Muscle layer of colon (tissue), 2 donors: ENCODE measurements at regions not wholly inside any gene's neighbourhood (a gene's known extent, or its start where the extent isn't known, plus 50 kb on each side); places are given as distances from the start of the nearest gene placed in this dataset.

Experiments
- H3K27ac ChIP-seq: one replicate; pipeline ENCODE4 v1.7.0; 2013; ENCODE audit warnings: low read depth, mild to moderate bottlenecking, low read length, moderate library complexity
- H3K27me3 ChIP-seq, 2 donors: one replicate each; pipeline ENCODE4 v1.7.0; 2013; ENCODE audit warnings: low read length in 2 of 2, mild to moderate bottlenecking in 2 of 2; ENCODE audit not compliant: insufficient read depth in 2 of 2, control insufficient read depth in 1 of 2
- H3K36me3 ChIP-seq: one replicate; pipeline ENCODE4 v1.7.0; 2013; ENCODE audit warnings: mild to moderate bottlenecking, low read length; ENCODE audit not compliant: insufficient read depth
- H3K4me1 ChIP-seq: one replicate; pipeline ENCODE4 v1.7.0; 2013; ENCODE audit warnings: mild to moderate bottlenecking, low read length; ENCODE audit not compliant: insufficient read depth
- H3K4me3 ChIP-seq, 2 donors: one replicate each; pipeline ENCODE4 v1.7.0; 2013; ENCODE audit warnings: low read length in 2 of 2, low read depth in 1 of 2, mild to moderate bottlenecking in 1 of 2, moderate library complexity in 1 of 2
- H3K9ac ChIP-seq: one replicate; pipeline ENCODE4 v1.7.0; 2013; ENCODE audit warnings: low read length
- H3K9me3 ChIP-seq: one replicate; pipeline ENCODE4 v1.7.0; 2013; ENCODE audit warnings: mild to moderate bottlenecking, low read length
- donor health status: abdominal sarcoma.
- donor health status: Adenocarcinoma of cecum.

DNA sequence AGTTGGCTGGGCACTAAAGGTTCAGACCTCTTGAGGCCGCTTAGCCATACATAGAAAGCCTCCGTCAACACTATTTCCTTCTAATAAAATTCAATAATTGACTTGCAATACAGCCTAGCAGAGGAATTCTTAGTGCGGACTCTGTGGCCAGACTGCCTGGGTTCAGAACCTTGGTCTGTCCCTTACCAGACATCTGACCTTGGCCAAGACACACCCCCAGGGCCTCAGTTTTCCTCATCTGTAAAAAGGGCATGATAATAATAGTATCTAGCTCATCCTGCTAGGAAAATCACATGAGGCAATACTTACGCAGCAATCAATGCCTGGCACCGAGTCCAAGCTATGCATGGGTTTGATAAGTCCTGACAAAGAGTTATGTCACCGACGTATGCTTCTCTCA lies 148.2 kb upstream of the SOD1 start:
- Histone ChIP-seq H3K4me1 (no peaks in the 10 kb centered on the region), H3K27me3 (no peaks in the 10 kb centered on the region), H3K9ac (no peak overlapping the region), H3K4me3 (no peak overlapping the region), H3K27ac (no peak overlapping the region), H3K9me3 (no peaks in the 10 kb centered on the region), H3K36me3 (no peaks in the 10 kb centered on the region)

GRCh38 chr21:31509194-31510017 lies 150.1 kb upstream of the SOD1 start:
- H3K27me3 ChIP-seq, result no peaks in the 10 kb centered on the region
- no peaks in the 10 kb centered on the region for H3K36me3 ChIP-seq
- no peak overlapping the region for H3K9ac ChIP-seq
- H3K9me3 ChIP-seq, result no peaks in the 10 kb centered on the region
- H3K4me1 ChIP-seq, result no peaks in the 10 kb centered on the region
- H3K4me3 ChIP-seq, result no peak overlapping the region
- no peak overlapping the region for H3K27ac ChIP-seq

- H3K36me3 ChIP-seq, result no peaks in the 10 kb centered on the region
- H3K4me1 ChIP-seq, result no peaks in the 10 kb centered on the region
- H3K27ac ChIP-seq, result no peak overlapping the region
- H3K27me3 ChIP-seq, result no peaks in the 10 kb centered on the region
- no peak overlapping the region for H3K4me3 ChIP-seq
- H3K9me3 ChIP-seq, result no peaks in the 10 kb centered on the region
- no peak overlapping the region for H3K9ac ChIP-seq
These were observed 153.5 kb upstream of the SOD1 start for GRCh38 chr21:31505975-31506374.

- Histone ChIP-seq H3K27ac (no peak overlapping the region), H3K4me3 (no peak overlapping the region), H3K9me3 (no peaks in the 10 kb centered on the region), H3K9ac (no peak overlapping the region), H3K4me1 (no peaks in the 10 kb centered on the region), H3K36me3 (no peaks in the 10 kb centered on the region), H3K27me3 (no peaks in the 10 kb centered on the region)
These were observed 155.6 kb upstream of the SOD1 start for GRCh38 chr21:31503939-31504338.

- H3K27me3 ChIP-seq, result no peaks in the 10 kb centered on the region
- no peak overlapping the region for H3K9ac ChIP-seq
These were observed 156.0 kb upstream of the SOD1 start for GRCh38 chr21:31503467-31503866.

DNA sequence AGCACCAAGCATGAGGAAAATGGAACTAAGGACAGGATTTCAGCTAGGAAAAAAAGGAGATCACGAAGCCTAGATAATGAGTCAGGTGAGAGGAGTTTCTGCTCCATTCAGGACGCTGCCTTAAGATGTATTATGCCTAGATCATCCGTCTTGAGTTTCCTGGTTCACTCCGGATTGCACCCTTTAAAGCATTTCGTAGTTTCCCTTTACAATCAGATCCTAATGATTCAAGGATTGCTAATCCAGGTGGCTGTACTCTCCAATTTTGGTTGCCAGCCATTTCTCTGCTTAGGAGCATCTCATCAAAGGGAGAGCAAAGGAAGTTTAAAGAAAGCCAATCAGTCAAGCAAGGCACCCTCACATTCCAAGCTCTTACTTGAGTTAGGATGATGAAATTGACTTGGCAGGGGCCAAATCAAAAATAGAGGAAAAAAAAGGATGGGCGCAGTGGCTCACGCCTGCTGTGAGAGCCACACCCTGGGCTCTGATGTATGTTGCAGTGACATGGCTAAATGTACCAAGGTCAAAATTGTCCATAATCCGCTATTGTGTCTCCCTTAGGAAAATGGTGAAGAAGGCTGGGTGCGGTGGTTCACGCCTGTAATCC lies 156.9 kb upstream of the SOD1 start:
- Histone ChIP-seq H3K27me3 (no peaks in the 10 kb centered on the region), H3K4me3 (no peak overlapping the region), H3K9me3 (no peaks in the 10 kb centered on the region), H3K36me3 (no peaks in the 10 kb centered on the region), H3K4me1 (no peaks in the 10 kb centered on the region), H3K27ac (no peak overlapping the region), H3K9ac (no peak overlapping the region)

More at GRCh38 chr21:31503467-31503866, 156.0 kb upstream of the SOD1 start:
- Histone ChIP-seq H3K4me1 (no peaks in the 10 kb centered on the region), H3K27ac (no peak overlapping the region), H3K4me3 (no peak overlapping the region), H3K36me3 (no peaks in the 10 kb centered on the region), H3K9me3 (no peaks in the 10 kb centered on the region)

DNA sequence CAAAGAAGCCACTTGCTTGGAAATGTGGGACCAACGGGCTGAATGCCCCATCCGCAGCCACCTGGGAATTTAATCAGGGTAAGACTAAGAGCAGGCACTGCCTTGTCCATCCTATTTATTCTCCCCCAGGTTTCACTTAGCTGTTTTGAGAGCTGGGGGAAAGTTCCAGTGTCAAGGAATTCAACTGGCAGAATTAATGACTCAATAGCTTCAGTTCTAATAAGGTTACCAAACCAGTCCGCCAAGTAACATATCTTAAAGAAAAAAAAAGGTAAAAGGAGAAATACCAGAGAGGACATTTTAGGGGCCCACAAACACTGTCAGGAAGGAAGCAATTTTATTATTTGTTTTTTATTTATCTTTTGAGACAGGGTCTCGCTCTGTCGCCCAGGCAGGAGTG lies 157.6 kb upstream of the SOD1 start:
- Histone ChIP-seq H3K27ac (no peak overlapping the region), H3K4me3 (no peak overlapping the region), H3K27me3 (no peaks in the 10 kb centered on the region), H3K4me1 (no peaks in the 10 kb centered on the region), H3K9ac (no peak overlapping the region), H3K36me3 (no peaks in the 10 kb centered on the region), H3K9me3 (no peaks in the 10 kb centered on the region)

DNA sequence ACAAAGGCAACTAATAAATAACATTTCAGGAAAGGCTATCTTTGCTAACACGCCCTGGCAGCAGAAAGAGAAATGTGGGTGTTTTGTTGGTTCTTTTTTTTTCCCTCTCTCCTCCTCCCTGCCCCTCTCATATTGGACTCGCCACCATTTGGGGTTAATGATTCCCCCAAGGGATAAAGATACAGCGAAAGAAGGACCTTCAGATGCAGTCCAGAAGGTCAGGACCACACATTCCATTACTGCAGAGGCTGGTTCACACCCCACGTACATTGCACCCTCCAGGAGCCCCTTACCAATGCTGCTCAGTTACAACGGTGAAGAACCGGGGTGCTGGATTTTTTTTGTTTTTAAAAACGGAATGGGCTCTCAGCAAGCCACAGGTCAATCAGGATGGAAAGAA lies 156.9 kb upstream of the TIAM1 start:
- H3K27ac ChIP-seq, result no peak overlapping the region
- H3K36me3 ChIP-seq, result no peaks in the 10 kb centered on the region
- no peak overlapping the region for H3K9ac ChIP-seq
- H3K27me3 ChIP-seq, result no peaks in the 10 kb centered on the region
- H3K4me3 ChIP-seq, result no peak overlapping the region
- H3K9me3 ChIP-seq, result no peaks in the 10 kb centered on the region
- H3K4me1 ChIP-seq, result no peaks in the 10 kb centered on the region

DNA sequence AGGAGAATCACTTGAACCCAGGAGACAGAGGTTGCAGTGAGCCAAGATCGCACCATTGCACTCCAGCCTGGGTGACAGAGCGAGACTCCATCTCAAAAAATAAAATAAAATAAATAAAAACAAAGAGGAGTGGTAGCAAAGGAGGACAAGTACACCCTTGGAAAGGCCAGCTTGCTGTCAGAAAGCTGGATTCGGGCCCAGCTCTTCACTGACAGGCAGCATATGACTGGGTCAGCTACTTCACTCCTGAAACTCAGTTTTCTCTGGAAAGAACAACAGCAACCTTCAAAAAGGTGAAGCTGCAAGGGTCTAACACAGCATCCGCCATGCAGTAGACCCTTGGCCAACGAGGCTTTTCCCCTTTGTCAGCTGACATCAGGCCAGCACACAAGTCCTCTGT lies 156.0 kb upstream of the TIAM1 start:
- H3K27me3 ChIP-seq, result no peaks in the 10 kb centered on the region
- no peak overlapping the region for H3K27ac ChIP-seq
- no peaks in the 10 kb centered on the region for H3K36me3 ChIP-seq
- no peaks in the 10 kb centered on the region for H3K4me1 ChIP-seq
- no peaks in the 10 kb centered on the region for H3K9me3 ChIP-seq
- H3K9ac ChIP-seq, result no peak overlapping the region
- no peak overlapping the region for H3K4me3 ChIP-seq

DNA sequence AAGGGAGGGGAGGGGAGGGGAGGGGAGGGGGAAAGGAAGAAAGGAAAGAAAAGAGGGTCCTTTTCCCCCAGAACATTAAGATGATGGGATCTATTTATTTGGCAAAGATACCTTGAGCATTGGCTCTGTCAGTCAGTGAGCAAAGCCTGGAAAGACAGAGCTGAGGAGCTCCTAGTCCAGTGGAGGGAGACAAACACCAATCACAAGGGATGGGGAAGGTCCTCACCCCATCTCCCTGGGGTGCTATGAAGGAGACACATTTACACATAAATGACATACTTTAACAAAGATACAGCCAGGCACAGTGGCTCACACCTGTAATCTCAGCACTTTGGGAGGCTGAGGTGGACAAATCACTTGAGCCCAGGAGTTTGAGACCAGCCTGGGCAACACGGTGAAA lies 154.9 kb upstream of the TIAM1 start:
- Histone ChIP-seq H3K9me3 (no peaks in the 10 kb centered on the region), H3K36me3 (no peaks in the 10 kb centered on the region), H3K4me1 (no peaks in the 10 kb centered on the region), H3K4me3 (no peak overlapping the region), H3K27ac (no peak overlapping the region), H3K9ac (no peak overlapping the region), H3K27me3 (no peaks in the 10 kb centered on the region)

- H3K27me3 ChIP-seq, result no peaks in the 10 kb centered on the region
- no peak overlapping the region for H3K9ac ChIP-seq
- H3K36me3 ChIP-seq, result no peaks in the 10 kb centered on the region
- H3K27ac ChIP-seq, result no peak overlapping the region
- no peaks in the 10 kb centered on the region for H3K9me3 ChIP-seq
- no peaks in the 10 kb centered on the region for H3K4me1 ChIP-seq
- H3K4me3 ChIP-seq, result no peak overlapping the region
These were observed 153.9 kb upstream of the TIAM1 start for GRCh38 chr21:31497914-31498313.

DNA sequence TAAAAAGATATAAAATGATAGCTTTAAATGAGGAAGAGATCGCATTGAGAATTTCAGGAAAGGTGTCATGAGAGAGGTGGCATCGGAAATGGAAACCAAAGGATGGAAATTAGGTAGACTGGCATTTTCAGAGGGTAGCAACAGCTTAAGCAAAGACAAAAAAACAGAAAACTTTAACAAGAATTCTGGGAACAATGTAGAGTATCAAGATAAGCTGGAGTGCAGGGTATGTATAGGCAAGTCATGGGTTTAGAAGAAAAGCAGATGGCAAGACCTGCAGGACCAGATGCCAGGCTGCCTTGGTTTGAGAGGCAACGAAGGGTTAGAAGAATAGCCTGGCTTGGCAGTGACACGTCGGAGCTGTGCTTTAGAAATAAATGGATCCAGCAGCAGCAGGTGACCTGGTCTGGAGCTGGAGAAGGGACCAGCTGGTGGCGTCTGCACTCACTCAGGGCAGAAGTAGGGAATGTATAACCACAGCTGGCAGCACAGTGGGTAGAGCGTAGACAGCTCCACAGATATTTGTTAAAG lies 149.4 kb upstream of the TIAM1 start:
- Histone ChIP-seq H3K9ac (no peak overlapping the region), H3K4me1 (no peaks in the 10 kb centered on the region), H3K4me3 (no peak overlapping the region), H3K36me3 (no peaks in the 10 kb centered on the region), H3K27ac (no peak overlapping the region), H3K27me3 (no peaks in the 10 kb centered on the region), H3K9me3 (no peaks in the 10 kb centered on the region)
